H1 (cell line): ENCODE measurements at regions not wholly inside any gene's neighbourhood (a gene's known extent, or its start where the extent isn't known, plus 50 kb on each side); places are given as distances from the start of the nearest gene placed in this dataset.

ENCODE experiments used
- CTCF ChIA-PET: fragments of 300-600 bp; sonication (Branson Sonifier 250); formaldehyde crosslinking; loops from one replicate; lab custom pipeline; 2021; ENCODE audit not compliant: partially characterized antibody; lab: Charles Lee
- POLR2A ChIA-PET: fragments of 300-600 bp; sonication (Branson Sonifier 250); formaldehyde crosslinking; loops from one replicate; lab custom pipeline; 2021; ENCODE audit warnings: inconsistent platforms; ENCODE audit not compliant: partially characterized antibody; lab: Charles Lee
- DNase-seq, 2 experiments: peaks; one replicate each; pipeline versions ENCODE4 v3.0.0 to v3.0.0-alpha.2; 2010 to 2022; ENCODE audit warnings: low spot score in 2 of 2, low read depth in 1 of 2, mixed read lengths in 1 of 2
- FAIRE-seq: peaks from 2 replicates; lab custom pipeline; 2011; peaks lifted over from hg19 to GRCh38; lab: Jason Lieb, UNC
- H2AFZ ChIP-seq: 2 replicates; pipeline ENCODE4 v1.8.1; 2012; ENCODE audit warnings: low read length, inconsistent platforms
- H2AK5ac ChIP-seq: 2 replicates; pipeline ENCODE4 v1.6.1; 2013; ENCODE audit warnings: low read depth, low read length
- H2BK120ac ChIP-seq: replicated peaks from 2 replicates; pipeline ENCODE3; 2013; ENCODE audit warnings: low read depth, low read length, inconsistent platforms
- H2BK12ac ChIP-seq: 2 replicates; pipeline ENCODE4 v1.6.1; 2013; ENCODE audit warnings: low read depth, low read length
- H2BK15ac ChIP-seq: 2 replicates; pipeline ENCODE4 v1.6.1; 2013; ENCODE audit warnings: low read length
- H2BK20ac ChIP-seq: 2 replicates; pipeline ENCODE4 v1.6.1; 2013; ENCODE audit warnings: low read length
- H2BK5ac ChIP-seq: 2 replicates; pipeline ENCODE4 v1.6.1; 2013; ENCODE audit warnings: low read depth, low read length
- H3K14ac ChIP-seq: 2 replicates; pipeline ENCODE4 v1.6.1; 2013; ENCODE audit warnings: inconsistent platforms; ENCODE audit not compliant: insufficient read length
- H3K18ac ChIP-seq: 2 replicates; pipeline ENCODE4 v1.6.1; 2013; ENCODE audit warnings: low read length; ENCODE audit errors: extremely low read depth
- H3K23ac ChIP-seq: 2 replicates; pipeline ENCODE4 v1.6.1; 2013; ENCODE audit warnings: inconsistent platforms; ENCODE audit not compliant: insufficient read length
- H3K23me2 ChIP-seq: 2 replicates; pipeline ENCODE4 v1.6.1; 2013; ENCODE audit warnings: low read depth, low read length
- H3K27ac ChIP-seq: 2 replicates; pipeline ENCODE4 v1.6.1; 2011; ENCODE audit warnings: low read depth, low read length, inconsistent platforms
- H3K27me3 ChIP-seq, 4 experiments: replicated peaks in 1 of 4; 1 replicate in 1 of 4; 2 replicates in 3 of 4; pipeline versions ENCODE4 v1.6.1 to v1.8.1; 2011 to 2013; ENCODE audit warnings: low read length in 3 of 4, mild to moderate bottlenecking in 3 of 4, inconsistent platforms in 2 of 4, mixed read lengths in 2 of 4, moderate library complexity in 1 of 4; ENCODE audit not compliant: control insufficient read depth in 3 of 4, insufficient read depth in 3 of 4; ENCODE audit errors: extremely low read depth in 1 of 4
- H3K36me3 ChIP-seq, 4 experiments: 2 replicates each; pipeline versions ENCODE4 v1.6.1 to v1.8.1; 2011 to 2013; ENCODE audit warnings: mild to moderate bottlenecking in 4 of 4, low read length in 3 of 4, moderate library complexity in 2 of 4, control low read depth in 1 of 4, inconsistent platforms in 1 of 4; ENCODE audit not compliant: insufficient read depth in 4 of 4, control insufficient read depth in 2 of 4
- H3K4ac ChIP-seq: replicated peaks from 2 replicates; pipeline ENCODE3; 2013; ENCODE audit warnings: low read length, low read depth, mixed read lengths, inconsistent platforms; ENCODE audit not compliant: insufficient read length
- H3K4me1 ChIP-seq, 4 experiments: replicated peaks in 1 of 4; 1 replicate in 1 of 4; 2 replicates in 3 of 4; pipeline versions ENCODE4 v1.6.1 to v1.8.1; 2011 to 2013; ENCODE audit warnings: low read length in 3 of 4, inconsistent platforms in 2 of 4, mixed read lengths in 1 of 4; ENCODE audit not compliant: insufficient read depth in 4 of 4, control insufficient read depth in 3 of 4
- H3K4me2 ChIP-seq, 2 experiments: 2 replicates each; pipeline versions ENCODE4 v1.6.1 to v1.8.1; 2011 to 2013; ENCODE audit warnings: low read depth in 2 of 2, low read length in 2 of 2, control low read depth in 1 of 2, inconsistent platforms in 1 of 2, mild to moderate bottlenecking in 1 of 2; ENCODE audit not compliant: insufficient read depth in 1 of 2
- H3K4me3 ChIP-seq, 4 experiments: fragments of 200-600, 300-600 bp in 1 of 4; sonication (generic), shearing (Covaris generic), sonication (Bioruptor Twin) in 1 of 4; 2 replicates each; pipeline versions ENCODE4 v1.5.1 to v1.8.1; 2011 to 2016; ENCODE audit warnings: low read length in 4 of 4, low read depth in 3 of 4, control low read depth in 2 of 4, inconsistent platforms in 2 of 4, mild to moderate bottlenecking in 2 of 4, mixed read lengths in 1 of 4, moderate library complexity in 1 of 4; ENCODE audit not compliant: insufficient read depth in 2 of 4; ENCODE audit errors: extremely low read depth in 1 of 4
- H3K56ac ChIP-seq: replicated peaks from 2 replicates; pipeline ENCODE3; 2013; ENCODE audit warnings: low read depth, mild to moderate bottlenecking, mixed read lengths, low read length, inconsistent platforms; ENCODE audit not compliant: insufficient read length
- H3K79me1 ChIP-seq: 2 replicates; pipeline ENCODE4 v1.6.1; 2013; ENCODE audit warnings: low read depth, low read length, control low read depth
- H3K79me2 ChIP-seq, 2 experiments: 2 replicates each; pipeline versions ENCODE4 v1.6.1 to v1.8.1; 2012 to 2013; ENCODE audit warnings: low read length in 2 of 2, mild to moderate bottlenecking in 2 of 2, inconsistent platforms in 1 of 2; ENCODE audit not compliant: insufficient read depth in 2 of 2, control insufficient read depth in 1 of 2
- H3K9ac ChIP-seq, 4 experiments: replicated peaks in 1 of 4; 1 replicate in 1 of 4; 2 replicates in 3 of 4; pipeline versions ENCODE4 v1.6.1 to v1.8.1; 2011 to 2013; ENCODE audit warnings: low read depth in 3 of 4, low read length in 3 of 4, control low read depth in 2 of 4, mild to moderate bottlenecking in 2 of 4, moderate library complexity in 2 of 4, inconsistent platforms in 1 of 4; ENCODE audit errors: extremely low read depth in 1 of 4
- H3K9me3 ChIP-seq, 2 experiments: 2 replicates each; pipeline versions ENCODE4 v1.6.1 to v1.8.1; 2012 to 2013; ENCODE audit warnings: mild to moderate bottlenecking in 2 of 2, moderate library complexity in 2 of 2, control low read depth in 1 of 2, inconsistent platforms in 1 of 2, low read depth in 1 of 2, low read length in 1 of 2, mixed read lengths in 1 of 2; ENCODE audit not compliant: insufficient read depth in 2 of 2
- H4K20me1 ChIP-seq, 2 experiments: replicated peaks in 1 of 2; 2 replicates each; pipeline versions ENCODE3 to v1.8.1; 2011 to 2013; ENCODE audit warnings: inconsistent platforms in 2 of 2, low read length in 2 of 2, mild to moderate bottlenecking in 1 of 2; ENCODE audit not compliant: insufficient read depth in 2 of 2, control insufficient read depth in 1 of 2
- H4K5ac ChIP-seq: 2 replicates; pipeline ENCODE4 v1.6.1; 2013; ENCODE audit warnings: low read length, low read depth, mixed read lengths, inconsistent platforms; ENCODE audit not compliant: insufficient read length
- H4K8ac ChIP-seq: 2 replicates; pipeline ENCODE4 v1.8.0; 2013; ENCODE audit warnings: mild to moderate bottlenecking, moderate library complexity, low read length, inconsistent platforms; ENCODE audit not compliant: insufficient read depth; ENCODE audit errors: extremely low read depth
- H4K91ac ChIP-seq: replicated peaks from 2 replicates; pipeline ENCODE3; 2013; ENCODE audit warnings: low read length, mixed read lengths, inconsistent platforms; ENCODE audit not compliant: insufficient read length
- CBX5 ChIP-seq: fragments of 300-800, 300-1000 bp; sonication (generic); IDR thresholded peaks from 2 replicates; pipeline ENCODE4 v1.7.1; 2016; ENCODE audit warnings: antibody characterized with exemption, low read length, low read depth
- CREB1 ChIP-seq: IDR thresholded peaks from 2 replicates; pipeline ENCODE4 v1.6.1; 2012; ENCODE audit warnings: inconsistent platforms
- SP4 ChIP-seq: IDR thresholded peaks from 2 replicates; pipeline ENCODE4 v1.6.1; 2012; ENCODE audit warnings: low read length, inconsistent platforms
- WGBS, 2 experiments: shearing (Covaris generic) in 1 of 2; methylation state at CpG; one replicate each; pipeline versions ENCODE4 v1.1.6 to v1.1.7; 2013 to 2015; ENCODE audit warnings: low lambda C conversion rate in 2 of 2, mixed read lengths in 2 of 2, inconsistent platforms in 1 of 2, low coverage in 1 of 2, missing lambda C conversion rate in 1 of 2; ENCODE audit not compliant: insufficient replicate concordance in 2 of 2, insufficient coverage in 1 of 2, insufficient read length in 1 of 2; ENCODE audit errors: extremely low coverage in 1 of 2, missing lambda C conversion rate in 1 of 2; 5-methylcytosine and 5-hydroxymethylcytosine counted together
- TF ChIP-seq, protein P1 (sequence below), 3 experiments: IDR thresholded peaks; 1 replicate in 2 of 3; 2 replicates in 1 of 3; pipeline versions ENCODE4 v1.5.1 to v1.6.1; 2011; ENCODE audit warnings: low read length in 3 of 3, mild to moderate bottlenecking in 3 of 3, inconsistent platforms in 2 of 3, low read depth in 1 of 3, moderate library complexity in 1 of 3; ENCODE audit not compliant: insufficient read depth in 1 of 3; ENCODE audit errors: control extremely low read depth in 1 of 3

DNA sequence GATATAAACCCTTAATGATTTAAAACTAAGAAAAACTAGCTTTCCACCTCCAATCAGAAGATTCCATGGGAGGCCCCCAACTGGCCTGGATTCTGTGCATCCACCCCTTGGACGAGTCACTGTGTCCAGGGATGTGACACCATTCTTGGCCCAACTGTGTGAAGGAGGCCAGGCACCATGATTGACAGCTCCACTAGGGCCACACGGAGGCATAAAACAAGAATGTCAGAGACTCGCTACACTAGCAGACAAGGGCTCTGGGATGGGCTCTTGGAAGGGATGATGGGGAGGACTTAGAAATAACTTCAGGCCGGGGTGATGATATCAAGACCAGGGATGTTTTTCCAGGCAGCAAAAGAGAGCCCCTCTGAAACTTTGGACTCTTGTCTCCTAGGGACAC, 117.8 kb upstream of the GNAO1 start:
- H3K27ac ChIP-seq = no peak overlapping the region
- no peak overlapping the region for H3K23ac ChIP-seq
- H3K27me3 ChIP-seq = no peaks in the 10 kb centered on the region
- POLR2A ChIA-PET = no interaction called here
- no peak overlapping the region for H3K9ac ChIP-seq
- no peaks in the 10 kb centered on the region for H3K79me1 ChIP-seq
- no peak overlapping the region for H3K4me3 ChIP-seq
- H4K8ac ChIP-seq = no peak overlapping the region
- H3K4me2 ChIP-seq = no peak overlapping the region
- no peak overlapping the region for H3K4ac ChIP-seq
- H3K36me3 ChIP-seq = no peaks in the 10 kb centered on the region
- no peaks in the 10 kb centered on the region; the same call in 1 of the 2 replicates for H3K23me2 ChIP-seq
- no peaks in the 10 kb centered on the region for H3K79me2 ChIP-seq
- no peak overlapping the region for H2AK5ac ChIP-seq
- no peak overlapping the region for H2AFZ ChIP-seq
- 95% methylated on average over 4 of the region's 4 CpGs; no CpG with 5 or more reads in 1 of the 2 experiments for WGBS, 2 experiments
- H3K9me3 ChIP-seq = no peaks in the 10 kb centered on the region
- no peak overlapping the region for H4K91ac ChIP-seq
- no peak overlapping the region for H2BK20ac ChIP-seq
- no peak for FAIRE-seq
- H4K20me1 ChIP-seq = no peaks in the 10 kb centered on the region
- CTCF ChIA-PET = interaction anchor here (0.7 kb wide), 1 partner anchor 105 kb away, joined by 3 read pairs; no protein-coding TSS in a partner anchor
- H4K5ac ChIP-seq = no peak overlapping the region
- H3K14ac ChIP-seq = no peak overlapping the region
- no peak overlapping the region for H2BK120ac ChIP-seq
- H2BK15ac ChIP-seq = no peak overlapping the region
- no peak for TF ChIP-seq CREB1
- TF ChIP-seq SP4 = no peak
- TF ChIP-seq CBX5 = no peak
- TF ChIP-seq, protein P1, sequence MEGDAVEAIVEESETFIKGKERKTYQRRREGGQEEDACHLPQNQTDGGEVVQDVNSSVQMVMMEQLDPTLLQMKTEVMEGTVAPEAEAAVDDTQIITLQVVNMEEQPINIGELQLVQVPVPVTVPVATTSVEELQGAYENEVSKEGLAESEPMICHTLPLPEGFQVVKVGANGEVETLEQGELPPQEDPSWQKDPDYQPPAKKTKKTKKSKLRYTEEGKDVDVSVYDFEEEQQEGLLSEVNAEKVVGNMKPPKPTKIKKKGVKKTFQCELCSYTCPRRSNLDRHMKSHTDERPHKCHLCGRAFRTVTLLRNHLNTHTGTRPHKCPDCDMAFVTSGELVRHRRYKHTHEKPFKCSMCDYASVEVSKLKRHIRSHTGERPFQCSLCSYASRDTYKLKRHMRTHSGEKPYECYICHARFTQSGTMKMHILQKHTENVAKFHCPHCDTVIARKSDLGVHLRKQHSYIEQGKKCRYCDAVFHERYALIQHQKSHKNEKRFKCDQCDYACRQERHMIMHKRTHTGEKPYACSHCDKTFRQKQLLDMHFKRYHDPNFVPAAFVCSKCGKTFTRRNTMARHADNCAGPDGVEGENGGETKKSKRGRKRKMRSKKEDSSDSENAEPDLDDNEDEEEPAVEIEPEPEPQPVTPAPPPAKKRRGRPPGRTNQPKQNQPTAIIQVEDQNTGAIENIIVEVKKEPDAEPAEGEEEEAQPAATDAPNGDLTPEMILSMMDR (IDR thresholded peaks at IDR 0.05; ENCODE audit: control extremely low read depth in 1 of 3, insufficient read depth in 1 of 3, low read depth in 1 of 3, low read length in 3 of 3) = no peak
- no peak for DNase-seq
- H2BK5ac ChIP-seq = no peak overlapping the region
- H2BK12ac ChIP-seq = no peak overlapping the region
- no peak overlapping the region for H3K56ac ChIP-seq
- no peaks in the 10 kb centered on the region for H3K4me1 ChIP-seq
- no peak overlapping the region for H3K18ac ChIP-seq
